PC-9 (cell line): ENCODE measurements at regions not wholly inside any gene's neighbourhood (a gene's known extent, or its start where the extent isn't known, plus 50 kb on each side); places are given as distances from the start of the nearest gene placed in this dataset.
"Not testable (repeated sequence)": the region's sequence is repeated elsewhere in the genome, so short reads cannot be mapped to it uniquely, and the experiment has no call there.

Experiments used
- CTCF ChIP-seq: fragments of 200-600 bp; sonication (generic); conservative IDR thresholded peaks from 2 replicates; pipeline ENCODE4 v1.6.1; 2017; ENCODE audit warnings: mixed run types, antibody characterized with exemption, mild to moderate bottlenecking, moderate library complexity
- EZH2 ChIP-seq: fragments of 200-600 bp; sonication (generic); IDR thresholded peaks from 2 replicates; pipeline ENCODE4 v1.8.0; 2017; ENCODE audit warnings: antibody characterized with exemption, low read depth

- TF ChIP-seq EZH2, CTCF: not testable (repeated sequence)
These were observed 193.0 kb downstream of the BCL2L11 start for GRCh38 chr2:111313711-111314110.
